Right renal pelvis (tissue), 4 donors: ENCODE measurements at regions not wholly inside any gene's neighbourhood (a gene's known extent, or its start where the extent isn't known, plus 50 kb on each side); places are given as distances from the start of the nearest gene placed in this dataset.

Experiments
- DNase-seq, 4 donors: peaks; one replicate each; pipeline ENCODE4 v3.0.0-alpha.2; 2013; ENCODE audit warnings: low read depth in 4 of 4, low spot score in 3 of 4, missing footprints in 1 of 4

DNA sequence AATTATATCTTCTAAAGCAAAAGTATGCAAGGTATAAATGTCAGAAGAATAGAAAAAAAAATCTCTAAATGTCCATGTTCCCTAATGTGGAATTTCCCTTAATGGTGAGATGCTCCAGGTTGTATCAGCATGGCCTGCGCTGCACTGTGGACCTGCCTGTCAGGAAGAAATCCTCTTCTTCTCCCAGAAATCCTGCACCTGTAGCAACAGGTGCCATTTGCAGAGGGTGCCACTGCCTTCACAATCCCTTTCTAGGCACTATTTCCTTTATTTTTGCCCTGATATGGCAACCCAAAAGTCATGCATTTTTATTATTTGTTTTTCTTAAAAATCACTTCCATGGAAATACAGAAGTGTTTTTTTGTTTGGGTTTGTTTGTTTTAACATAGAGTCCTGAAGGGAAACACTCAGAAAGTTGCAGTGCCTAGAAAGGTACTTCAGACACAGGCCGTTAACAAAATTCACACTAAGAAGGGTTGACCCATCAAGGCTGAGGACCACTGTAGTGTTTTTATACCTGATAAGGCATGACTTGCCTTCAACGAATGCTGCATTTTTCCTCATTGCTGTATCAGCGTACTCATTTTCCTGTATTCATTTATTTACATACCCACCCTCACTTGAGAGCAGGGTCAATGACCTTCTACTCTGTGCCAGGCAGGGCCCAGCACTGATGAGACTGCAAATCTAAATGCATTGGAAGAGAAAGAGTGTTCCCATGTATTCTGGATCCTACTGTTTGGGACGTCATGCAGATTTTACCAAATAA, 177.8 kb downstream of the SNX18 start:
- no peak for DNase-seq

DNA sequence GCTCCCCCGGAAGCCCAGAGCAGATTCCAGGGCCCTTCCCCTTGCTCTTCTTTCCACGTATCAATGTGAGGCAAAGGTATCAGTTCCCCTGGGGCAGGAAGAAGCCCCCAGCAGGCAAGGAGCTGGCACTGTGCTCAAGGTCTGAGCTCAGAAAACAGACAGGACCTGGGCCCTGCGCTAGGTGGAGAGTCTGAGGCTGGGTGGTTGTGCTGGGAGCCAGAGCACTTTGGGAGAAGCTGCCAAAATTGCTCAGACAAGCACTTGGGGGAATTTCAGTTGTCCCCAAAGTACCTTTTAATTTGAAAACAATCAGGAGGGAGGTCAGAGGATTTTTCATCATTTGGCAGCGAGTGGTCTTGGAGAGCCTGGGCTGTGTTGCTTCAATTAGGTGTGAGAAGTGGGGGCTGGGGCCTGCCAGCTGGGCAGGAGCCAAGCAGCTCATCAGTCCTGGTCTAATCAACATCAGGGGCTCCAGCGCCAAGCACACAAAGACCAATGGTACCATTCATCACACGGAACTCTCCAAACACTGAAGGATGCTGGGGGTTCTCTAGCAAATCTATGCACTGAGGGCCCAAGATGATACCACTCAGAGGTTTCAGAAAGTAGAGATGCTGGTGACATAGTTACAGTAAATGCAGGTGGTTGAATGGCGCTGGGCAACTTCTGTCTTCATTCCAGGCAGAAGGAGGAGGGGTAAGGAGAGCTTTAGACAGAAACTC, 176.5 kb downstream of the SNX18 start:
- no peak for DNase-seq

DNA sequence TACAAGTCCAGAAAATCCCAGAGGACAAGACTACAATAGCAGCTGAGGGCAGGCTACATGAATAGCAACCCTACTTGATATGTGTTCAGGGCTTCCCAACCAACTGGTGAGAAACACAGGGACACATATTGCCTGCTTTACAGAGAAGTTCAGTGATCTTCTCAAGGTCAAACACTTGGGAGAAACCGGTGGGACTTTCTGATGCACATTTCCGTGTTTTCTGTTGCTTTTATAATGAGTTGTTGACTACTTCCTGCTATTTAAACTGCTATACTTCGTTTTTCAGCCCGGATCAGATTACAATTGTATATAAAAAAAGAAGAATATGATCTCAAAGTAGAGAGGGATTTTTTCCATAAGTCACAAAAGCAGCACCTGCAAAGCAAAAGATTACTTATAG, 175.1 kb downstream of the SNX18 start:
- DNase-seq: no peak

DNA sequence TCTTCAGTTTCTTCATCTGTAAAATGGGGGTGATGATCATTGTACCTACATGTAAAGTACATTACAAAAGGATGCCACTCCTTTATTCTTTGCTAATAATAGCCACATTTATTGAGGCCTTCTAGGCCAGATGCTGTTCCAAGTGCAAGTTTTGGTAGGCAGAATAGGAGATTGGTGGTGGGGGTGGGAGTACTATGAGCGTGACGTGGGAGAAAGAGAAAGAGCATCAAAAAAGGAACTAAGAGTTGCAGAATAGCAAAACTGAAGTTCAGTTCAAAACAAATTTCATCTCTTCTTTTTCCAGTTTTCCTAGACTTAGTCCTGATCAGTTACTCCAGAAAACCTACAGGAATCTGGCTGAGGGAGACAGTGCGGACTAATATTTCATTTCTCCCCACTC, 174.1 kb downstream of the SNX18 start:
- no peak for DNase-seq

DNA sequence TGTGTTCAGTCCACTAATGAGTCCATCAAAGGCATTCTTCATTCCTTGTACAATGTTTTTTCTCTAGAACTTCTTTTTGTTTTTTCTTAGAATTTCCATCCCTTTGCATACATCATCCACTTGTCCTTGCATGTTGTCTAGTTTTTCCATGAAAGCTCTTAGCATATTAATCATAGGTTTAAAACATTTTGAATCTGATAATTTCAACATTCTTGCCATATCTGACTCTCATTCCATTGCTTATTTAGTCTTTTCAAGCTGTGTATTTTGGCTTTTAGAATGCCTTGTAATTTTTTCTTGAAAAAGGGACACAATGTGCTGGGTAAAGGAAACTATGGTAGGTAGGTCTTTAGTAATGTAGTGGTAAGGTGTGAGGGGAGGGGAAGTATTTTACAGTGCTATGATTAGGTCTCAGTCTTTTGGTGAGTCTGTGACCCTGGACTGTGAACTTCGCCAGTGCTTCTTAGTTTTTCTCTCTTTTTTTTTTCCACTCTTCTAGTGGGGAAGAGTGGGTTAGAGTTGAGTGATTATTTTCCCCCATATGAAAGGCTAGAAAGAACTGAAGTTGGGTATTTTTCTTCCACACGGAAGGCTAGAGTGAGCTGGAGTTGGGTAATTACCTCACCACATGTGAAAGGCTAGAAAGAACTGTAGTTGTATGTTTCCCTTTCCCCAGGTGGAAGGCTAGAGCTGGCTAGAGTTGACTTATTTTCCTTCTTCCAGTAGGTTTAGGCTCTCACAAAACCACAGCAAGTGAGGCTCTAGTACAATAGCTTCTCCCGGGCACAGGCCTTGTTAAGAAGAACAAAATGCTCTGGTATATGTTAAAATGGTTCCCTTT, 172.1 kb downstream of the SNX18 start:
- no peak for DNase-seq

DNA sequence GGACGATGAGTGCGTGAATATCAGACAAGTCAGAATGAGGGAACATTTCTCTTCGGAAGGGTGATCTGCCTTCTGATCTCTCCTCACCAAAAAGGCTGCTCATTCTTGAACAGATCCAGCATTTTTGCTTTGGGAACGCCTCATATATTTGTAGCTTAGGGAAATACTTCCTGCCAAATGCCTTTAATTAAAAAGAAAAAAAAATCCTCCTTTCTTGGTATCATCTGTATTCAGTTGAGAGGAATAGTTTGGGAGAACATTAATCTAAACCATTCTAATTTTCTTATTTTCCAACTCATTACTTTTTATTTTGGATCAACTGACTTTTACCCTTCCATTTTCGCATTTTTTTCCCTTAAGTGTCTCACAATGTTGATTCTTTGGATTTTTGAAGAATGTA, 163.4 kb downstream of the SNX18 start:
- DNase-seq: no peak

DNA sequence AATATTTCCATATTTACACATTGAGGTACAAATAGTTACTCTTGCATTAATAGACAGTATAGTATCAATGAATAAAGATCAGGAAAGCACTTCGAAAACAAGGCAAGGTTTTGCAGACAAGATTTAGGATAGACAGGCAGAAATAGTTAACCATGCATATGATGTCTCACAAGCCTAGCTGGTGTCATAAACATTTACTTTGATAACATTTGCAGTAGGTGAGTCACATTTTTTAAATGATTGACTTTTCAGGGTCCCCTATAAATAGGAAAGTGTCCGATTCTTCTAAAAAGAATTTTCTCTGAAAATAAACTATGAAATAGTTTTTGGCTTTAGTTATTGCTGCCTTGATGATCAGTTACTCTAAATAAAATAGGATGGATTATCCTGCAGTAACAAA, 162.1 kb downstream of the SNX18 start:
- no peak for DNase-seq

DNA sequence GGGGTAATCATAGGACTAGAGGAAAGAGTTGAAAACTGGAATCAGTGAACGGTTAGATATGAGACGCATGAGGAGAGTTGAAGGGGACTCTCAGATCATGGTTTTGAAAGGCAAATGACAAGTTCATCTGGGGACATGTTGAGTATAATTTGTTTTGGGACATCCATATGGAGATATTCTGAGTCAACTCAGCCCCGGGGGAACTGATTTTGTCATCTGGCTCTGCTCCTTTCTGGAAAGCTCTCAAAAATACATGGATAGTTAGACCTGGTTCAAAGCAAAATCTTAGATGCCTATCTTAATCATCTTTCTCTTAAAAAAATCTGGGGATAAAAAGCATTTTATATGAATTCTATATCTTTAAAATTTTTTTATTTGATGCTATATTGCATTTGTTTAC, 161.2 kb downstream of the SNX18 start:
- DNase-seq: no peak

DNA sequence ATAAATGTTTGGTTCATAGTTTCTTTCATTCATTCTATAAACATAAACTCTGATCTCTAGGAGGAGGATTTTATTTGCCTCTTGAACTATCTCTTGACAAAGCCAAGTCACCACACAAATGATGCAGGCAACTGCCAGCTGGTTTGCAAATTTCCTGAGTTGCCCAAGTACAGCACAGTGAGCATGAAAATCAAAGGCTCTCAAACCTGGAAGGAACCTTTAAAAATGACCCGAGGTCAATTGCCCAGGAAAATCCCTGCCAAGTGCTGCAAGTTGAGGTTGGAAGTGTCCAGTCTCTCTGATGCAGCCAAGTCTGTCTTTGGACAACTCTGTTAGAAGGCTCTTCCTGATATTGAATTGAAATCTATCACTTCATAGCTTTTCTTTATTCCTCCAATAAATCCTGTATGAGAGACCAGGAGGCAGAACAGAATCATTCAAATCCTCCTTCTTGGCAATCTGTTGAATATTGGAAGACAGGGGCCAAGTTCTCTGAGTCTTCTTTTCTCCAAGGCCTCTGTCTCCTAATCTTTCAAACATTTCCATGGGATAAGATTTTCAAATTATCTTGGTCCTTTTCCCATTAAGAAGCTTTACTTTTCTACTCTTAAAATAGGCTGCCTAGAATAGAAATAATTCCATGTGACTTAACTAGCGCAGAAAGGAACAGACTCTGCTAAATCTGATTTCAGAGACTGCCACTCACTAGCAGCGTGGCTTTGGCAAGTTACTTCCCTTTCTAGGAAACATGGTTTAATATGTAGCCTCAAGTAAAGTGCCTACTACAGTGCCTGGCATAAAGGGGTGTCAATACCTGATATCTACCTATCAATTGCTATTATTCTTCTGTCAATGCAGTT, 159.2 kb downstream of the SNX18 start:
- no peak for DNase-seq

DNA sequence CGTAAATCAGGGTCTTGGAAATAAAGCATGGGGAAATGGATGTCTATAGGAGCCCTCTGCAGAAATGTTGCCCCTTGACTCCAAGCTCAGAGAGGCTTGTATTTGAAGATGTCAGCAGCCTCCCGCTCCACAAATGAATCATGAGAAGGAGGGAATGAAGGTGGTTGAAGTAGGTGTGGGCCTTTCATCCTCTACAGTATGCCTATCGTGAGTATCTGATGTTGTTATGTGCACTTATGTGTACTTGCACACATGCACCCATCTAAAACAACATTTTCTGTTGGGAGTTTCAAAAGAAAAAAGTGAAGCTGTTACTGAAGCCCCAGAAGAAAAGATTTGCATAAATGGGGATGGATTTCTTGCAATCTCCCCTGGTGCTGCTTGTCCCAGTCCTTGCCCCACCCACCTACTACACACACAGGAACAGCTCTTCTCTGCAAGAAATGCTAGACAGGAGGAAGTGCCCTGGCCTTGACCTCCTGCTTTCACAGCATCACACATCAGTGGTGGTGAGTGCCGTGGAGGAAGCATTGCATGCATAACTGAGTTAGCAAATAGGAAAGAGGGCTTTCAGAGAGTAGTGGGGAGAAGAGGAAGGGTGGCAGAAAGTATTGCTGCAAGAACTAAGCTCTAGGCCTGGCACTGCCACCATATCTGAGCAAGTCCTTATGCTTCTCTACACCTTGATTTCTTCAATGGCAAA, 156.1 kb downstream of the SNX18 start:
- no peak for DNase-seq

DNA sequence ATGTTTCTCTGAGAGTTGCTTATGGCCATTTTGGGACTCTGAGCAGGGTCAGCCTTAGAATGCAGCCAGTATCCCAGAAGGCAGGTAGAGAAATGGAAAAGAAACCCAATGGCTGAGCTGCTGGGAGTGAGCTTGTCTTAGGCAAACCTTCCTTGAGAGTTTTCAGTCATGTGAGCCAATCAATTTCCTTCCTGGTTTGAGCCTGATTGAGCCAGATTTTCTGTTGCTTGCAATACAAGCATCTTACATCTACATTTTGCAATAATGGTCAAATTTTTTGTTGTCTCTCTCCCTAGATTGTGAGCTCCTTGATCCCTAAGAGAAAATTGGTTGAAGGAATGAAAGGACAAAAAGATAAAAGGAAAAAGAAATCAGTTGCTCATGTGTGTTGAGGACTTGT, 155.3 kb downstream of the SNX18 start:
- DNase-seq: no peak

DNA sequence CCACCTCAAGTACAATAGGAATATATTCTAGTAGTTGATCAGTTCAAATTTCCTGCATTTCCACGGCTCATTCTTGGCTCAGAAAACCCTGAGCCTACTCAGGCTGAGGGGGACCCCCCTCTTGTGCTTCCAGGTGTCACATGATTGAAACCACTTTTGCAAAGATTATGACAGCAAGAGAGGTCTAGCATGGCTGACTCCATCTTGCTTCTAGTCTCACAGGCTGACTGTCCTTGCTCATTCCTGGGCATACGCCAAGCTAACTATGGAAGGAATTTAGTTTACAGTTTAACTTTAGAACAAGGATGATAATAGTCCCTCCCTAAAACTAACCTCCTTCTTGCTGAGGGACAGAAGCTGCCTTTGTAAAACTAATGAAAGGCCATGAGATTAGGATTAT, 154.1 kb downstream of the SNX18 start:
- DNase-seq: no peak

DNA sequence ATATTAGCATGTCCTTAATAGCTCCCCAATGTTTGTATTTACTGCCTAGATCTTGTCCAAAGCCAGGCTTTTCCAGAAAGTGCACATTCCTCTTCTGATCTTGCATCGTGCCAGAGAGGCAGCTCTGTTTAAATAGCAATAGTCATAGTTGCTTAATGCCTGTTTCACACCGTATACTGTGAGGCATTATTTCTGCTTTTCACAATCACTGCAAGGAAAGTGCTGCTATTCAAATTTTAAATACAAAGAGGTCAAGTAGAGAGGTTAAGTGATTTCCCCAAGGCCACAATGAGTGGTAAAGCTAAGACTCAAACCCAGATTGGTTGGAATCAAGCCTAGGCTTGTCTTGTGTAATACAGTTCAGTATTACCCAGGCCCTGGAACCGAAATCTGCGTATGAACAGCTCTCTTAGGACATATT, 153.6 kb downstream of the SNX18 start:
- no peak for DNase-seq

DNA sequence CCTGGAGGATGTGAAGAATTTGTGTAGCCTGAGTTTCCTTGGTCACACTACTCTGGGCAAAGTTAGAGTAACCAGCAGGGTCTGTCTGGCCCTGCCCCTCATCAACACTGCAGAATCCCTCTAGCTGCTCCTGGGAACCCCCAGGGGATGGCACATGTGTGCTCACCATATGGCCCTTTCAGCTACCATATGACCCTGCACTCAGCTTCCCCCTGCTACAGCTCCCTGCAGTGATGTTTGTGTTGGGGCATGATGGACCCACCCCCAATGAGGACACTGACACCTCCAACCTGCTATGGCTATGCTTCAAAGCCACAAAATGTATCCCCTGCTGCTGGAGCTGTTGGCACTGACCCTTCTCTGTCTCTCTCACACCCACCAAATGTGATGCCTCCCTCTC, 152.7 kb downstream of the SNX18 start:
- DNase-seq: no peak

DNA sequence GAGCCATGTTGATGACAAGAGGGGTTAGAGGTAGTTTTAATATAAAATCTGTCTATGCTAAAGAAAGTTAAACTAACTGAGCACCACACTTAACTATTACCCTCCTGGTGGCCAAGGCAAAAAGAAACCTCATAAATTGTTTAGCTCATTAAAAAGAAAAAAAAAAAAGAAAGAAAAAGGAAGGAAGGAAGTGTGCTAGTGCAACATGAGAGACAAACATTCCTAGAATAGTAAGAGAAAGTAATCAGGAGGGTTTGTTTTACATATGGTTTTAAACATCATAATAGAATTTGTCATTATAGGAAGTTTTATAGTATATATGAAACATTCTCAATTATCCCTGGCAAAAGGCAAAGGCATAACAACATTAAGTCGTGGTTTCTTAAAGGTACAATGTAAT, 152.3 kb downstream of the SNX18 start:
- DNase-seq: no peak

DNA sequence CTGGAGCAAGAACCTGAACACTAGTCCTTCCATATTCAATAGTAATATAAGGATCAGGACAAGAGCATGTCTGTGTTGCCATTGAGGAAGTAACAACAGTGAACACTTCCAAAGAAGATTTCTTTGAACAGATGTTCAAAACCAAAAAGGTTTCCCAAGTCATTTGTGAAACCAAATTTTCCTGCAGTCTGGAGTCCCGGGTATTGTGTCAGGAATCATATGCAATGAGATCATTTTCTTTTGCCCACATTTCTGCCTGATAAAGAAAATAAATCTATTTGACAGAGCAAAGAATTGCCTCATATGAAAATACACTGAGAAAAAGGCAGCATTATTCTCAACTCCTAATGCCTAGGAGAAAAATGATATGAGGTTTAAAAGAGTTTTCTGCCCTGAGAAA, 151.7 kb downstream of the SNX18 start:
- DNase-seq: no peak

DNA sequence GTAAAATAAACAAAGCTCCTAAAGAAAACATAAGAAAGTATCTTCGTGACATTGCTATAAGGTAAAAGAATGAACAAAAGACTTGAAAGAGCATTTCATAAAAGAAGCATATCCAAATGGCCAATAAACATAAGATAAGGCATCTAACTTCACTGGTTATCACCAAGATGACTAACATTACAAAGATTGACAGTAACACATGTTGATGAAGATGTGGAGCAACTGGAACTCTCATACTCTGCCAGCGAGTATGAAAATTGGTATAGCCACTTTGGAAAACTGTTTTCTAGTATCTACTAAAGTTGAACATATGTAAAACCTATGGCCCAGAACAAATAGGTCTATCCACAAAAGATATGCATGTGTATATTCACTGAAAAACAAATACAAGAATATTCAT, 150.5 kb downstream of the SNX18 start:
- DNase-seq: no peak

DNA sequence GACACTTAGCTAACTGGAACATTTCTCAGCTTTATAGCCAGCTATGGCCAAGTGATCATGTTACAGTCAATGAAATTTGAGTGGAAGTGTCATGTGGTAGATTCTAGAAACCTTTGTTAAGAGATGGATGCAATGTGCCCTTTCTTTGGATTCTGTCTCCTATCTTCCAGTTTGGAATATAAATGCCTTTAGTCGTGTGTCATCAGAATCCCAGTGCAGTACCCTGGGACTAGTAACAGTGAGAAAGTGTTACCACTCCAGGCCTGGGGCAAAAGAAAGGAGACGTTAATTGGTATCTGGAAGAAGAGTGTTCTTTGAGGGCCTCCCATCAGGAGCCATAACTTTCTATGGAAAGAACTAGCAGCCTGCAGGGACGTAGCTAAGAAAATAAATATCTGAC, 149.6 kb downstream of the SNX18 start:
- DNase-seq: no peak

DNA sequence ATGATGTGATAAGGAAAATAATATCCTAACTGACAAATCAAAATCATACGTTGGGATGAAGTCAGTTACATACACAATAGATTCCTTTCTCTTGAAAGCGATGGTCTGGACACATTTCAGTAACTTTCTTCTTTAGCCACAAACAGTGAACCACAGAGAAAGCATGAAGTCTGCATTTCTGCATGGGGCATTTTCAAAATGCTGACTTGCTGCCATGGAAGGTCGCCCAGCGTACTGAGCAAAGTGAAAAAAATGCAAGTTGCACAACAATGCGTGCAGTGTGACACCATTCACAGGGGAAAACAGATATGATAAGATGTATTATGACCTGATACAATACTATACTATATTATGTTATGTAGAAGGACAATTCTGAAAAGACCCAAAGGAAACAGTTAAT, 146.3 kb downstream of the SNX18 start:
- DNase-seq: no peak

DNA sequence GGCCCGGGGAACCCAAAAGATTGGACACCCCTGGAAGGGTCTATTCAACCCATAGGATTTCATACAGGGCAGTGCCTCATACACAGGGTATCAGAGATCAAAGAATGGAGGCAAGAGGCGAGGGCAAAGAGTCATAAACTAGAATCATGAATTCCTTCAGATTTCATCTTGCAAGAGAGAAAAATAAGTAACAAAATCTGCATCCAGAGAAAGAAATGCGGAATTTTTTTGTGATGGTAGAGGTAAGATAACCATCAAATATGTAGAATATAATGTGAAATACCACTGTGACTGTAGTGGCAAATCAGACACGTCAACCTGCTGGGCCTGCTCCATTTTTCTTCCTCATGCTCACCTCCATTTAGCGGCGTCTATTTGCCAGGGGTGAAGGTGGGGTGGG, 143.6 kb downstream of the SNX18 start:
- no peak for DNase-seq
